COLO668 (cell line): ENCODE measurements at regions not wholly inside any gene's neighbourhood (a gene's known extent, or its start where the extent isn't known, plus 50 kb on each side); places are given as distances from the start of the nearest gene placed in this dataset.

Experiments used
- DNase-seq: peaks from one replicate; lab custom pipeline; 2025; ENCODE audit not compliant: unreplicated experiment; lab: John Stamatoyannopoulos, UW

GRCh38 chr2:40783704-40784103 lies 331.8 kb upstream of the SLC8A1 start:
- DNase-seq: no peak

DNA sequence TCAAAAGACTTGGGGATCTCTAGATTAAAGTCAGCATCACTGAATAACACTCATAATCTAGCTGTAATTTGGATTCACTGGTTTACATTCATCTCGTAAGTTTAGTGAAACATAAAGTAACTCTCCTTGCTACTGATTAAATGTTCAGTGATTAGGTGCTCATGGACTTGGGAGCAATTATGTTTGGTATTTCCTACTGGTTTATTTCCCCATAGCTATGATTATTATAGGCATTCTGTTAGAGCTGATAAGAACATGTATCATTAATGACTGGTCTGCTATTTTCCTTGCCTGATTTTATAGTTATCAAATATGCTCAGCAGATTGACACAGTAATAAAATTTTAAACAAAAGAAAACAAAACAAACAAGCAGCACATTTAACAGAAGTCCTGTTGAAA lies 334.7 kb upstream of the SLC8A1 start:
- DNase-seq: no peak

GRCh38 chr2:40797120-40797519 lies 345.2 kb upstream of the SLC8A1 start:
- no peak for DNase-seq

DNA sequence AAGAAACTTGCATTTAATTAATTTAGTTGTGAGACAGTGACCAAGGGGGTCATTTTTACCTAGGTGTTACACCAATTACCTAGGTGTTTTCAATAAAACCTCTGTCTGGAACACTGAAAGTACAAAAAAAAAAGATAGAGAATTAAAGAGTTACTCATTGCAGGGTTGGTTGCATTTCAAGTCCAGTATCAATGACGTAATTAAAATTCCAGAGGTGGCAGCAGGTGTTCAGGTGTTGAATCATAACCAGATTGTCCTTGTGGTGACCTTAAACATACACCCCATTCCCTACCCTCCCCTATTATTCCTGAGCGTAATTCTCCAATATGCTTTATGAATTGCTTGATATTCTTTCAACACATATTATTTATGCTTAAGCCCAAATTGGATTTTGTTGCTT lies 352.0 kb upstream of the SLC8A1 start:
- DNase-seq: no peak

GRCh38 chr2:40809156-40809555 lies 357.3 kb upstream of the SLC8A1 start:
- no peak for DNase-seq

GRCh38 chr2:40814616-40815015 lies 362.7 kb upstream of the SLC8A1 start:
- DNase-seq: no peak

DNA sequence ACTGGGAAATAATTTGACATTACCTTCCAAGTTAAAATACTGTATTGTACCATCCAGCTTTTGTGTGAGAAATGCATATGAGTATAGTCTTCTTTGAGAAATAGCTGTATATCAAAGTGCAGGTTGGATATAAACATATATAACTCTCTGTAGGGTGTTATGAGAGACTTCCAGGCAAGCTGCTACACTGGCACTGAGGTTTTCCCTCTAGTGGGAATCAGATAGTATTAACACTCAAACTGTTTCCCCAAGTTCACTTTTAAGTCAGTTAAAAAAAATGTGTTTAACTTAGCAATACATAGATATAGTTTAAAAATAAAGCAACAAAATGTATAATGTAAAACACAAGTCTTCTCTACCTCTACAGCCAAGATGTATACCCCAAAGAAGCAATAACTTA lies 368.4 kb upstream of the SLC8A1 start:
- DNase-seq: no peak

- no peak for DNase-seq
Measured at GRCh38 chr2:40823478-40823877, 371.6 kb upstream of the SLC8A1 start.

DNA sequence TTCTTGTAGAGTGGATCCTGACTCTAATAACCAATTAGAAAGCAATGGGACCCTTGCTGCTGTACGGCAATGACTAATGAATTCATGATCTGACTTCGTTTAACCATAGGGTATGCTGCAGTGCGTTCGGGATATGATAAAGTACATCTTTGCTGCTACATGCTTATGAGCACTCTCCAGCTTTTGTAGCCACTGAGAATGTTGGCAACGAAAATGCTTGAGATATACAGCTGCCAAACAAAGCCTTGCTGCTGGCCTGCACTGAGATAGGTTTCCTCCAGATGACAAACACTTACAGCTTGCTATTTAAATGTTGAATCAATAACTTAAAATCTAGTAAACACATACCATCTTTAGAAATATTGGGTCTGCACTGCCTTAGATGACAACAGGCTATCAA lies 372.4 kb upstream of the SLC8A1 start:
- no peak for DNase-seq

- DNase-seq: no peak
Measured at GRCh38 chr2:40827392-40827791, 375.5 kb upstream of the SLC8A1 start.

- DNase-seq: no peak
Measured at GRCh38 chr2:40831321-40831873, 379.5 kb upstream of the SLC8A1 start.

- no peak for DNase-seq
Measured at GRCh38 chr2:40841856-40842255, 390.0 kb upstream of the SLC8A1 start.

DNA sequence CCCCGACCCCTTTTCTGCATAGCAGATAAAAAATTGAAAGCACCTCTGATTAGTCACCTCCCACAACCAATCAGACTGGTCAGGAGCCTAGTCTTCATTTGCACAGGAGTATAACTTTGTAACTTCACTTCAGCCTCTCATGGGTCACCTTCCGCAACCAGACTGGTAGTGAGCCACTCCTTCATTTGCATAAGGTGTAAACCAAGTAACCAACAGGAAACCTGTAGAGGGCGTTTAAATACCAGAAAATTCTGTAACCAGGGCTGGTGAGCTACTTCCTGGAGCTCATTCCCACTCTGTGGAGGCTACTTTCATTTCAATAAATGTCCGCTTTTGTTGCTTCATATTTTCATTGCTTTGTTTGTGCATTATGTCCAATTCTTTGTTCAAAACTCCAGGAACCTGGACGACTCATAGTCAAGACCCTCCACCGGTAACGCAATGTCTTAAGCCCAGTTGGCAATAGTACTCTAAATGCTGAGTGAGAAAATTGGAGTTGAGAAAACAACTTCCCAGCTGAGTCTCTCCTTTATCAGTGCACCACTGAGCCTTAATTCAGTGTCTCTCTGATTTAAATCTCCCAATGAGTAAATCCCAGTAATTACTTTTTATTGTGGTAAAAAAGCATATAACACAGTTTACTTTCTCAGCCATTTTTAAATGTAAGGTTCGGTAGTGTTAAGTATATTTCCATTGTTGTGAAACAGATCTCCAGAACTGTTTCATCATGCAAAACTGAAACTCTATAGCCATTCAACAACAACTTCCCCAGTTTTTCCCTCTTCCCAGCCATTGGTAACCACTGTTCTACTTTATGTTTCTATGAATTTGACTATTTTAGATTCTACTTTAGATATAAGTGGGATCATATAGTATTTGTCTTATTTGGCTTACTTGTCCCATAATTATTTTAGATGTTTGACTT lies 392.7 kb upstream of the SLC8A1 start:
- DNase-seq: no peak

GRCh38 chr2:40851661-40852060 lies 399.8 kb upstream of the SLC8A1 start:
- no peak for DNase-seq

GRCh38 chr2:40859617-40860016 lies 407.7 kb upstream of the SLC8A1 start:
- DNase-seq: no peak

DNA sequence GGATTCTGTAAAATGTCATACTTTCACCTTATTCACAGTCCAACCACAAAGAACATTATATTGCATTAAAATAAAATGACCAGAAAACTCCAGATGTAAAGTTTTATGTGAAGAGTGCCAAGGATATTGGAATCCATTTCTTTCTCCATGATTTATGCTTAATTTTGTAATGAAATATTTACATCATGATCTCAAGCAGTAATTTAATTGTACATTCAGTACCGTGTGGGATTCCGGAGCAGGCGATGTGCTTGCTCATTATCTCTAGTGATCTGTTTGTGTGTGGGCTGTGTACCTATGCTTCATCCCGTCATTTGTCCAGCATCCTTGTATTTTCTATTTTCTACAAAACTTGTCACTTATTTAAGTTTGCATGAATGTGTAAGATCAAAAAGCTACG lies 415.9 kb upstream of the SLC8A1 start:
- DNase-seq: no peak

- DNase-seq: no peak
Measured at GRCh38 chr2:40872580-40872979, 420.7 kb upstream of the SLC8A1 start.

GRCh38 chr2:40874380-40874779 lies 422.5 kb upstream of the SLC8A1 start:
- no peak for DNase-seq

DNA sequence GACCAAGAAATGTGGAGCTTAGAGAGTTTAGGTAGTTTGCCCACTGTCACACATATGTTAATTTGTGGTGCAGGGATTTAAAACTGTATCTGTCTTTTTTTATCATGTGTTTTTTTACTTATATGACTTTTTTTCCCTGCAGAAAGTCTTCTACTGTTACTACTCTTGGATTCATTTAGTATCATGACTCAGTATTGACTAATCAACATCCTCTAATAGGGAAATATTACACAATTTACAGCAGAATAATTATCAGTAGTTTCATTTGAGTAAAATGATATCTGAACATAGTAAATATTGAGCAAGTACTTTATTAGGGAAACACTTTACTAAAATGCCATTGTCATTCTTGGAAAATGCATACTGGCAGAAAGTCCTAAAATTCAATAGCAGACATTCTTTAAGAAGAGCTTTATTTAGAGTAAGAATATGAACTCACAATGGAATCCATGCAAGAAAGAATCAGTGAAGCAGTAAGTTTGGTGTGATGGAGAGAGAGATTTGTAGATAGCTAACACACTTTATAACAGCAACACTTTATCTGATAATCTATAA lies 425.9 kb upstream of the SLC8A1 start:
- no peak for DNase-seq

GRCh38 chr2:40879305-40879704 lies 427.4 kb upstream of the SLC8A1 start:
- DNase-seq: no peak

DNA sequence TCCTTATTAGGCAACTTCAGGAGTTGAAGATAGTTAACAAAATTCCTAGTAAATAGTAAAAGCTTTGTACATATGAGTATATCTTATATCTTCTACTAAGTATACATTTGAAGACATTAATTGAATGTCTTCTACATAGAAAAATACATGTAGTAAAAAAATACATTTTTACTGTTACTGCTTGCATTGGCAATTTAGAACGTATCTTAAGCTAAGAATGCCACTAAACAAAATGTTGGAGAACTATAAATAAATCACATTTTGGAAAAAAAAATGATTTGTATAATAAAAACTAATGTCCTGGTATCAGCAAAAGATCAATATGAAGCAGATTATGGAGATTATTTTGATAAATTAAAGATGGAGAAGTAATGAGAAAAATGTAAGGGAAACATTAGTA lies 434.2 kb upstream of the SLC8A1 start:
- no peak for DNase-seq

GRCh38 chr2:40886655-40887054 lies 434.8 kb upstream of the SLC8A1 start:
- DNase-seq: no peak
